ENCODE measurements at regions not wholly inside any gene's neighbourhood (a gene's known extent, or its start where the extent isn't known, plus 50 kb on each side); places are given as distances from the start of the nearest gene placed in this dataset.

- TF ChIP-seq CTCF (IDR thresholded peaks at IDR 0.05): no peak
Measured at GRCh38 chr13:104634016-104634415, 1567.8 kb upstream of the SLC10A2 start.

GRCh38 chr13:104632736-104633135 is 1566.5 kb upstream of the SLC10A2 start:
- no peak for TF ChIP-seq CTCF (IDR thresholded peaks at IDR 0.05)

- no peak for TF ChIP-seq CTCF (IDR thresholded peaks at IDR 0.05)
Measured at GRCh38 chr13:104625201-104625600, 1559.0 kb upstream of the SLC10A2 start.

GRCh38 chr13:104616990-104617389 is 1550.8 kb upstream of the SLC10A2 start:
- no peak for TF ChIP-seq CTCF (IDR thresholded peaks at IDR 0.05)

GRCh38 chr13:104614361-104615145 is 1548.3 kb upstream of the SLC10A2 start:
- TF ChIP-seq CTCF (IDR thresholded peaks at IDR 0.05): no peak

- TF ChIP-seq CTCF (IDR thresholded peaks at IDR 0.05): no peak
Measured at GRCh38 chr13:104608331-104608730, 1542.1 kb upstream of the SLC10A2 start.

GRCh38 chr13:104597546-104598180 is 1531.4 kb upstream of the SLC10A2 start:
- no peak for TF ChIP-seq CTCF (IDR thresholded peaks at IDR 0.05)
